ENCODE measurements at regions not wholly inside any gene's neighbourhood (a gene's known extent, or its start where the extent isn't known, plus 50 kb on each side); places are given as distances from the start of the nearest gene placed in this dataset.

GRCh38 chr5:135272311-135272805 lies 126.7 kb downstream of the MACROH2A1 start:
- TF ChIP-seq, protein P1, sequence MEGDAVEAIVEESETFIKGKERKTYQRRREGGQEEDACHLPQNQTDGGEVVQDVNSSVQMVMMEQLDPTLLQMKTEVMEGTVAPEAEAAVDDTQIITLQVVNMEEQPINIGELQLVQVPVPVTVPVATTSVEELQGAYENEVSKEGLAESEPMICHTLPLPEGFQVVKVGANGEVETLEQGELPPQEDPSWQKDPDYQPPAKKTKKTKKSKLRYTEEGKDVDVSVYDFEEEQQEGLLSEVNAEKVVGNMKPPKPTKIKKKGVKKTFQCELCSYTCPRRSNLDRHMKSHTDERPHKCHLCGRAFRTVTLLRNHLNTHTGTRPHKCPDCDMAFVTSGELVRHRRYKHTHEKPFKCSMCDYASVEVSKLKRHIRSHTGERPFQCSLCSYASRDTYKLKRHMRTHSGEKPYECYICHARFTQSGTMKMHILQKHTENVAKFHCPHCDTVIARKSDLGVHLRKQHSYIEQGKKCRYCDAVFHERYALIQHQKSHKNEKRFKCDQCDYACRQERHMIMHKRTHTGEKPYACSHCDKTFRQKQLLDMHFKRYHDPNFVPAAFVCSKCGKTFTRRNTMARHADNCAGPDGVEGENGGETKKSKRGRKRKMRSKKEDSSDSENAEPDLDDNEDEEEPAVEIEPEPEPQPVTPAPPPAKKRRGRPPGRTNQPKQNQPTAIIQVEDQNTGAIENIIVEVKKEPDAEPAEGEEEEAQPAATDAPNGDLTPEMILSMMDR (IDR thresholded peaks at IDR 0.05): no peak
- no peak for TF ChIP-seq POLR2A (IDR thresholded peaks at IDR 0.05)
